Stimulated activated CD4-positive, alpha-beta T cell treated with anti-CD3 and anti-CD28 coated beads, Interleukin-12 subunit alpha, Interleukin-12 subunit beta, amount 100 ng/mL, for 24 hours (primary cell): ENCODE measurements at regions not wholly inside any gene's neighbourhood (a gene's known extent, or its start where the extent isn't known, plus 50 kb on each side); places are given as distances from the start of the nearest gene placed in this dataset.

Source experiments
- DNase-seq, 2 experiments: peaks; one replicate each; pipeline ENCODE4 v3.0.0-alpha.2; 2020; ENCODE audit warnings: low read depth in 2 of 2

DNA sequence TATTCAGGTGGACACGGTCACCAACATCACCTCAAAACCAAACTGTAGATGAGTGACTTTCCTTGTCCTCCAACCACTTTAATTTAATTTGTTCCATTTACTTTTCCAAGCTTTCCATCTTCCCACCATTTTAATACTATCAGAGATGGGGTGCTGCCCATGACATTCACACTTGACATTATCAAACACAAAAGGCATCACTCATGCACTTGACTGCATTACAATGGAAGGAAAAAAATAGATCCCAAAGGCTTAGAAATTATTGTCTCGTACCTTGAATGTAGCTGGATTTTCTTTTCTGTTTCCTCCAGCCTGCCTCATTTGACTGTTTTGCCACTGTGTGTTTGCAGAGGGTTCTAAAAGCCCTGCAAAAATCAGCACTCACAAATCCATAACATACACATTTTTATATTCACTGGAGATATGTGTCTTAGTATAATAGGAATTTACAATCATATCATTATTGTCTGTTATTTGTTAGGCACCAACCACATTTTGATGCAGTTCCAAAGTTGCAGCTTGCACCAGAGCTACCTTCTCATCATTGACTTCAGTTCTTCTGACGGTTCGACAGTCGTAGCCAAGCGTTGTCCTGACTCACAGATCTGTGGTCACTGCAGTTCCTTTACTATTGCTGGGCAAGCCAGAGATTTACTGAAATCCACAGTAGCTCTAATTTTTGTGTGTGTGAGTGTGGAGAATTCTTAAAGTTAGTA is 712.3 kb upstream of the WWC1 start:
- DNase-seq, result no peak

- DNase-seq, result no peak
Measured at GRCh38 chr5:167579693-167580055, 711.8 kb upstream of the WWC1 start.

DNA sequence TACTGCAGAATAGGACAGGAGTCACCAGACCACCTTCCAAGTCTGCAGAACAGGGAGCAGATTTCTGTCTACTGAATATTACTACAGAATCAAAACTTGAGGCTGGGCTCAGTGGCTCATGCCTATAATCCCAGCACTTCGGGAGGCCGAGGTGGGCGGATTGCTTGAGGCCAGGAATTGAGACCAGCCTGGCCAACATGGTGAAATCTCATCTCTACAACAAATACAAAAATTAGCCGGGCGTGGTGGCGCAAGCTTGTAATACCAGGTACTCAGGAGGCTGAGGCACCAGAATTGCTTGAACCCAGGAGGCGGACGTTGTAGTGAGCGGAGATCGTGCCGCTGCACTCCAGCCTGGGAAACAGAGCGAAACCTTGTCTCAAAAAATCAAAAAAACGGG is 710.8 kb upstream of the WWC1 start:
- no peak for DNase-seq

DNA sequence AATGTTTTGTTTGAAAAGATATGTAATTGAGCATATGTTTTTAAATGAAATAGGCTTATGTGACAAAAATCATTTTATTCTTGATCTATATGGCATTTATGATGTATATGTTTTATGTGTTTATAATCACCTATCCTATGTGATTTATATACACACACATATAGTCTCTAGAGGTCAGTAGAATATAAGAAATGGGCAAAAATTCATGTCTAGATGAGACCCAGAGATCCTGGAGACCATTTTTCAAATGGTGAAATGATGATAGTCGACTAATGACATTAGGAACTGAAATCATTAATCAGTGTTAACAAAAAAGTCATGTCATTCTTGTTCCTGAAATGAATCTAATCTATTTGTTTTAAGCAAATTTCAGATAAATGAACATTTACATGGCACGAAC is 709.2 kb upstream of the WWC1 start:
- DNase-seq, result no peak

GRCh38 chr5:167582886-167583285 is 708.6 kb upstream of the WWC1 start:
- no peak for DNase-seq

- DNase-seq, result no peak
Measured at GRCh38 chr5:167585184-167585583, 706.3 kb upstream of the WWC1 start.

- DNase-seq, result no peak
Measured at GRCh38 chr5:167587772-167588437, 703.5 kb upstream of the WWC1 start.

- DNase-seq, result no peak
Measured at GRCh38 chr5:167592114-167592513, 699.3 kb upstream of the WWC1 start.

DNA sequence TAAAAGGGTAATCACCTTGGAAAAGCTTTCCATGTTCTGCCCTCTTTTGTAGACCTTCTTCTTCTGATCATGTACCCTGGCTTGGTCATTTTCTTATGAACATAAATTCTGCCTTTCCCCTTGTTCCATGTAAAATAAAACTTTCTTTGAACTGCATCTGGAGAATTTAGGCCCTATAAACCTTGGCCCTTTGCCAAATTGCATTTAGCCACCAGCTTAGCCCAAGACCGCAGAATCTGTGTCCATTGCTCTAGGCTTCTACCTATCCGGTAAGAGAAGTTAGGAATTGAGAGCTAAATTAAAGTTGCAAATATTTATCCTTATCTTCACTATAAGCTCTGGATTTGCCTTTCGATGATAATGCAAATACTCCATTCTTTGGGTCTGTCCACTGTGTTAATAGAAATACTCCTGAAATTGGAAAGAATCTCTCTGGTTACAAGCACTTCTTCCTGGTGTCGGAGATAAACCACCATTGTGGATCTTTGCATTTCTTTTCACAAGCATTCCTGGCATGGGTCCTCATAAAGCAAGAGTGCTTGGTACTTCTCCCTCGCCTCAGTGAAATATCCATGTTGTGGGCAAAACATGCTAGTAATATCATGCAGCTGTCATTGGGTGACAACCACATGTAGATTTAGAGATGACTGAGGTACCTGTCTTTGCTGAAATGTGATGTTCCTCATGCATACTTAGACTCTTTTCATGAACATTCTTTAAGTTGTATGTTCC is 698.0 kb upstream of the WWC1 start:
- no peak for DNase-seq

DNA sequence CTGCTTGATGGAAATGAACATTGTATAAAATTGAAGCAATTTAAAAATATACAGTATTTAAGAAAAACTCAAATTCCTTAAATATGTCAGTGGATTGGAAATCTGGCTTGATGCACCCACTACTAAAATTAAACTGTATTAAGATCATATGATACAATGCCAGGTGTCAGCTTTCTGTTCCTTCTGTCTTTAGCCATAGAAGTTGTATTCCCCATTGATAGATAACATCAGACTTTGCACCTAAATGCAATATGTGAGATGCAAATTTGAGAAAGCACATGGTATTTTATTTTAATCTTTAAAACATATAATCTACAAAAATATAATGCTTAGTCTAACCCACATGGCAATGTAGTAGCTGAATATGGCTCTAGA is 697.4 kb upstream of the WWC1 start:
- DNase-seq, result no peak

DNA sequence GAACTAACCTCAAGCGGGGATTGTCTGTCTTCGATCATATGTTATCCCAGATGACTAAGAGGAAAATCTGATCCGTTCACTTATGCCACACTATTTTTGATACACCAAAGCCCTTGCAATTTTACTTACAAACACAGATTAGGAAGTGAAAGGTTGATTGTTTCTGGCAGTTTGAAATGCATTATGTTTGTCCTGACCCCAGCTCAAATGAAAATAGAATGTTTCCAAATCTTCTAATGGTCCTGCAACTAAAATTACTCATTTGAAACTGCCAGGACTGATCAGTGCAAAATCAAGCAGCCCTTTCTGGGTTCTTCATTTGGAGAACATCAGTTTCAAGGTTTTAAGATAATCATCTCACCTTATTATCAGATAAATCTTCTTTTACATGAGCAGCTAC is 696.7 kb upstream of the WWC1 start:
- DNase-seq, result no peak

DNA sequence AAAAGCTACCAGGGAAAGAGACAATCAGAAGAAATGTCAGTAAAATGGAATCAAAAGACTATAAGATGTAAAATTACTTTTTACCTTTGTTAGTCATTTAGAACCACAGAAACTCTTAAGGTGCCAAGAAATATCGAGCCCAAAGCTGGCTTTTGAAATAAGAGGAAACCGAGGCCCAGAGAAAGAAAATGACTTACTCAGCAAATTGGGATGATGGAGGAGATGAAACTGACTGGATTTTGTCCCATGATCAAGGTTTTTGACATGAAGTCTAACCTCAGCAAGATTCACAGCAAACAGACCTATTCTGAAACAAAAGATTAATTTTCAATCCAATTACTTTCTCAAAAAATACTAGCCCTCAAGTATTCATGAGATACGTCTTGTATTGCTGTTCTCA is 696.2 kb upstream of the WWC1 start:
- no peak for DNase-seq

GRCh38 chr5:167598166-167598565 is 693.3 kb upstream of the WWC1 start:
- no peak for DNase-seq

DNA sequence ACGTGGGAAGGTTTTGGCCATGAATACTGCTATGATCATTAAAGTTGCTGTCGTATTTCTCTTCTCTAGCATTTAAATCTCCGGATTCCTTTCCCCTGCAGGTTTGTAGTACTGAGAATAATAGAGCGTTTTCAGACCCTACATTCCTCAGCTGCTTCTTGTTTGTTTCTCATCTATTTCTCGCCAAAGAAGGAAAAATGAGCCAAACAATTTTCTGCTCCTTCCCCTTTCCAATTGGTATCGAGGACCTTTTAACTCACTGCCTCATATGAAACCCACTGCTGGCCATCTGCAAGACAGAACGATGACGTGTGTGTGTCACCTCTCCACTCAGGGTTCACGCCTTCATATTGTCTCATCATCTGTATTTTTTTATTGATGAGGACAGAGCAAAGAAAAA is 689.4 kb upstream of the WWC1 start:
- DNase-seq, result no peak

DNA sequence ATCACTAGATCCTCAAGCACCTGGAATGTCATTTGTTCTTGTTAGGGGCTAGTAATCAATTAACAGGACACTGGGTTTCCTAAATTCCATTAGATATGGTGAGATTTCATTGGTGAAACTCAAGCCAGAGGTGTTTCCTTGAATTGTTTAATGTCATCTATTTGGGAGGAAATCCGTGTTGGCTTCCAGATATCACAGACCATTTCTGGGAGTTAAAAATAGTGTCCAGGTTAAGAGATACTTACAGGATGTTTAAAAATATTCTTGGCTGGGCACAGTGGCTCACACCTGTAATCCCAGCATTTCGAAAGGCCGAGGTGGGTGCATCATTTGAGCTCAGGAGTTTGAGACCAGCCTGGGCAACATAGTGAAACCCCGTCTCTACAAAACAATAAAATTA is 688.3 kb upstream of the WWC1 start:
- DNase-seq, result no peak

- DNase-seq, result no peak
Measured at GRCh38 chr5:167608390-167609272, 682.8 kb upstream of the WWC1 start.

DNA sequence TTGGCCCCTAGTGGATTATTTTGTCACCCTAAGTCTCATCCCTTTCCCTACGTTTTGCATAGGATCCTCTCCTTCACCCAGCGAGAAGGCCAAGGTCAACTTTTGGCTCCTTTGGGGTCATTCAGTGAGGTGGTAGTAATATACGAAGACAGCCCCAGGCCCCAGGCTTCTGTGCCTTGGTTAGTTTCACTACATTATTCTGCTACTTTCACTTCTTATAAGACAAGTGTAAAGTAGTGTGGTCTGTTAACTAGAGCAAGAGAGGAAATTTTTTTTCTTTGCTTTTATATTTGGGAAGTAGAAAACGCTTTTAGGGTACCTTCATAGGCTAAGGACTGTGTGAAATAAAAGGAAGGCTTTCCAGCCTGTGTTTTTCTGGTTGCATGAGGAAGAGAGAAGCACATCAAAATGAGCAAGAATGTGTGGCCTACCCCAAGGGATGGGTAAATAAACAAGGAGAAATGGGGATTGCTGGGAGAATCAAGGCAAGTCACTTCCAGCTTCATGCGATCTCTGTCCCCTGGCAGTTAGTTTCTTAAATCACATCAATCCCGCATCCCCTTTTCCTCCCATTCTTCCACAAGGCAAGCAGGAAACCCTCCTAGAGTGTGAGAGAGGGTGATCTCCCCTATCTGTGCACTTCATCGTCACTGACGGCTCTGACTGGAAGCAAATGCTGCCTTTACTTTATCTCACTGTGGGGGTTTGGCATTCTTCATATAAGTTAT is 677.0 kb upstream of the WWC1 start:
- no peak for DNase-seq

DNA sequence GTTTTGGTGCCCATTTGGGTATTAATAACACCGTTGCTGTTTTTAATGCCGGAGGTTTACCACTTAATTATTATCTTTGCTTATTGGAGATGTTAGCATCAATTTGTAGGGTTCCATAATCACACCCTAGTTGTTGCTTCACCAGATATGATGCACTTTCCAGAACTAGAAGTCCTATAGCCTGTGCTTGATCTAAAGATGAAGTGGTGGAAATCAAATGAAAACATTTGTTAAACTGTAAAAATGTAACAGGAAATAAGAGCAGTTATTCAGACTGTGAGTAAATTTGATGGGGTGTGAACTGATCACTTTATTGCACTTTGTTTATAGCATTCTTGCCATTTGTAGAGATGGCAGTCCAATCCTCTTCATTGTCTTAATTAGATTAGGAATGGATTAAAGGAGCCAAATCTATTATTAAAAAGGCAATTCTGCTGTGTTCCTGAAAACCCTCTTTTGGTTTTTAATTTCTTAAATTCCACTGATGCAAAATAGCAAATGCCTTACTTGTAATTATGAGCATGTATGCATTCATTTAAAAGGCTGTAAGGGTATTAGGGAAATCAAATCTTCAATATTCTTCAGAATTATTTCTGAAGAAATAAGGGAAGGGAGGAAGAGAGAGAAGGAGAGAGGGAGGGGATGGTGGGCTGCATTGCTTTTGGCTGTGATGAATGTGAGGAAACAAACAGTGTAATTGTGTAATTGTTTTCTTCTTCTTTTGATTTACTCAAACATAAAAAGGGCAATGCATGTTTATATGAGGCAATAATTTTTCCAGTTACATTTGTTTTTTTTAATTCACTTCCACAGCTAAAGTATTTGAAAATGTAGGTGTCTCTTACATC is 675.2 kb upstream of the WWC1 start:
- no peak for DNase-seq

- no peak for DNase-seq
Measured at GRCh38 chr5:167623354-167623753, 668.1 kb upstream of the WWC1 start.

- DNase-seq, result no peak
Measured at GRCh38 chr5:167624053-167624452, 667.4 kb upstream of the WWC1 start.
